Left lung (tissue), 4 donors: ENCODE measurements at regions not wholly inside any gene's neighbourhood (a gene's known extent, or its start where the extent isn't known, plus 50 kb on each side); places are given as distances from the start of the nearest gene placed in this dataset.

Experiments used
- ATAC-seq: fragments of 200-7000 bp; cut with Tn5 transposase; one replicate; pipeline ENCODE4 v1.9.1; 2020; ENCODE audit warnings: moderate library complexity
- DNase-seq, 4 donors: peaks; one replicate each; pipeline ENCODE4 v3.0.0-alpha.2; 2013 to 2020
- H3K27ac ChIP-seq, 2 donors: fragments of 200-600 bp; sonication (generic) in 1 of 2; one replicate each; pipeline versions ENCODE4 v1.5.0 to v1.8.0; 2020 to 2021
- H3K27me3 ChIP-seq, 2 donors: fragments of 200-600 bp; sonication (generic) in 1 of 2; one replicate each; pipeline versions ENCODE4 v1.5.0 to v1.8.0; 2020 to 2021
- H3K36me3 ChIP-seq, 2 donors: fragments of 200-600 bp; sonication (generic) in 1 of 2; one replicate each; pipeline versions ENCODE4 v1.5.0 to v1.8.0; 2020 to 2021
- H3K4me1 ChIP-seq, 2 donors: fragments of 200-600 bp; one replicate each; pipeline ENCODE4 v1.8.0; 2021
- H3K4me3 ChIP-seq, 2 donors: fragments of 200-600 bp; sonication (generic) in 1 of 2; one replicate each; pipeline versions ENCODE4 v1.5.0 to v1.8.0; 2020 to 2021; ENCODE audit warnings: mild to moderate bottlenecking in 1 of 2
- H3K9me3 ChIP-seq, 2 donors: fragments of 200-600 bp; sonication (generic) in 1 of 2; one replicate each; pipeline versions ENCODE4 v1.5.0 to v1.8.0; 2020 to 2021
- CTCF ChIP-seq, 2 donors: fragments of 200-600 bp; sonication (generic) in 1 of 2; IDR thresholded peaks; one replicate each; pipeline versions ENCODE4 v1.5.0 to v1.8.0; 2021; ENCODE audit warnings: antibody characterized with exemption in 2 of 2
- intact Hi-C, 2 donors: fragments of 100-400 bp; cut with DNase I; formaldehyde crosslinking; loops; one replicate each; pipeline versions ENCODE4 v1.11.2 to v1.14.2; 2022
- donor health status: DM: no; HTN: yes; CAD: no.
- donor health status: DM: no; HTN: no; CAD: no.

DNA sequence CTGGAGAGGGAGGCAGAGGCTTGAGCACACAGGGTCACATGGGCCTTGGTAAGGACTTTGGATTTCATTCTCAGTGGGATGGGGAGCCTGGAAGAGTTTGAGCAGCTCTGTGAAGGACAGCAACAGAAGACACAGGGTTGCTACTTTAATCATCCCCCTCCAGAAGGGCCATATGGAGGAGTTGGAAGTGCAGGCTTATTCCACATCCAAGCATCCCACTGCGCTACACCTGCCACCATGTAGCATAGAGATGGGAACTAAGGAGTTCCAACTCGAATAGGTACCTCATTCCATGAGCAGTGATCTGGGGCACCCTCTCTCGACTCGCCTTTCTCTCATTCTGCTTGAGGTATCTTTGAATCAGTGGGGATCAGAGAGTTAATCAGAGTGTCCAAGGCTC is 54.0 kb upstream of the CTTNBP2NL start:
- no peak overlapping the region for H3K4me3 ChIP-seq
- no peaks in the 10 kb centered on the region for H3K4me1 ChIP-seq
- no peak for ATAC-seq
- TF ChIP-seq CTCF (IDR thresholded peaks at IDR 0.05): no peak
- no peaks in the 10 kb centered on the region for H3K9me3 ChIP-seq
- intact Hi-C loops: no loop called here
- H3K27me3 ChIP-seq: peaks cover 0 to 9% of the 10 kb centered on the region in 2 donors
- no peak for DNase-seq
- H3K27ac ChIP-seq: no peak overlapping the region
- H3K36me3 ChIP-seq: no peaks in the 10 kb centered on the region

GRCh38 chr1:112342558-112342957 is 53.5 kb upstream of the CTTNBP2NL start:
- ATAC-seq: no peak
- Histone ChIP-seq H3K27me3 (peaks cover 0 to 5% of the 10 kb centered on the region in 2 donors), H3K4me1 (no peaks in the 10 kb centered on the region), H3K9me3 (no peaks in the 10 kb centered on the region), H3K36me3 (no peaks in the 10 kb centered on the region), H3K27ac (no peak overlapping the region), H3K4me3 (no peak overlapping the region)
- no peak for TF ChIP-seq CTCF (IDR thresholded peaks at IDR 0.05)
- intact Hi-C loops: no loop called here
- DNase-seq: no peak

DNA sequence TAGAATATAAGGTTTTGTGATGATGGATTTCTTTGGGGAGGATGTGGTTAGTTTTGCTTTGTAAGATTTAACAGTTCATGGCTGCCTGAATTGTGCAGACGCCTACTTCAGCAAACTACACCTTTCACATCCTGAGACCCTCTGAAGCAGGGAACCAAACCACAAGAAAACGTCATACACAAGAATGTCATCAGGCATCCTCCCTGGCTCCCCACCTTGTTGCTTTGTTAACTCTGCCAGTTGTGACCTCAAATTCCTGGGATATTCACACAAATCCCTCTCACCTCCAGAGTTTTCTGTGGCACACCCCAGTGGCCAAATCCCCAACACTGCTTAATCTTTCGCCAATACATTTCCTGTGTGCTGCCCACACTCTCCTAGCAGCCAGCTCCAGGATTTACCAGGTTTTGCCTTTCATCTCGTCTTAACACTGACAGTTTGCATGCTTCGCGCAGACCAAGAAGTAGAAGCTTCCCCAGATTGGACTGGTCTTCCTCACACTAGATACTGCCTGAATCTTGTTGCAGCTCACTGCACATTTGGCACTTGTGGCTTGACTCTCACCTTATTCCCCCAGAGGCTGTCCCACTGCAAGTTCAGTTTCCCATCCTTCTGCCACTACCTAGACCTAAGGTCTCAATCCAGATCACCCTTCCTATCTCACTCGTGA is 51.1 kb upstream of the CTTNBP2NL start:
- TF ChIP-seq CTCF (IDR thresholded peaks at IDR 0.05): no peak
- no peaks in the 10 kb centered on the region for H3K36me3 ChIP-seq
- no peaks in the 10 kb centered on the region for H3K4me1 ChIP-seq
- no peak overlapping the region for H3K4me3 ChIP-seq
- H3K27ac ChIP-seq: no peak overlapping the region
- ATAC-seq (no peak), DNase-seq (no peak)
- intact Hi-C loops: no loop called here
- peaks cover 0 to 4% of the 10 kb centered on the region in 2 donors for H3K9me3 ChIP-seq
- H3K27me3 ChIP-seq: no peaks in the 10 kb centered on the region
